KMS-11 (cell line): ENCODE measurements at regions not wholly inside any gene's neighbourhood (a gene's known extent, or its start where the extent isn't known, plus 50 kb on each side); places are given as distances from the start of the nearest gene placed in this dataset.
A peak's percentile ranks its signal among the peaks of the same experiment; 100 is the strongest.

Experiments
- H2AFZ ChIP-seq: fragments of 200-600 bp; sonication (generic); 2 replicates; pipeline ENCODE4 v1.6.1; 2016; ENCODE audit warnings: antibody characterized with exemption, mixed run types, low read depth
- H3K27ac ChIP-seq: fragments of 200-600 bp; sonication (generic); 2 replicates; pipeline ENCODE4 v1.6.1; 2016; ENCODE audit warnings: mild to moderate bottlenecking, mixed run types
- H3K27me3 ChIP-seq: fragments of 200-600 bp; sonication (generic); 2 replicates; pipeline ENCODE4 v1.6.1; 2017; ENCODE audit warnings: mild to moderate bottlenecking, low read depth, mixed run types, moderate library complexity; ENCODE audit not compliant: insufficient read depth
- H3K36me3 ChIP-seq: fragments of 200-600 bp; sonication (generic); 2 replicates; pipeline ENCODE4 v1.6.1; 2017; ENCODE audit warnings: mild to moderate bottlenecking, mixed run types; ENCODE audit not compliant: insufficient read depth
- H3K4me1 ChIP-seq: fragments of 200-600 bp; sonication (generic); 2 replicates; pipeline ENCODE4 v1.6.1; 2016; ENCODE audit warnings: mild to moderate bottlenecking, low read depth, mixed run types; ENCODE audit not compliant: poor library complexity, severe bottlenecking
- H3K4me2 ChIP-seq: fragments of 200-600 bp; sonication (generic); 2 replicates; pipeline ENCODE4 v1.7.0; 2016; ENCODE audit warnings: mild to moderate bottlenecking, mixed run types
- H3K4me3 ChIP-seq: fragments of 200-600 bp; sonication (generic); IDR thresholded peaks from 2 replicates; pipeline ENCODE4 v1.6.1; 2017; ENCODE audit warnings: low read depth, low read length, mixed read lengths; ENCODE audit not compliant: insufficient read depth
- H3K79me2 ChIP-seq: fragments of 200-600 bp; sonication (generic); 2 replicates; pipeline ENCODE4 v1.6.1; 2016; ENCODE audit warnings: low read depth, mixed run types; ENCODE audit not compliant: insufficient read depth
- H3K9ac ChIP-seq: fragments of 200-600 bp; sonication (generic); 2 replicates; pipeline ENCODE4 v1.6.1; 2016; ENCODE audit warnings: mild to moderate bottlenecking, mixed run types
- H4K20me1 ChIP-seq: fragments of 200-600 bp; sonication (generic); 2 replicates; pipeline ENCODE4 v1.6.1; 2016; ENCODE audit warnings: mild to moderate bottlenecking, mixed run types; ENCODE audit not compliant: insufficient read depth
- TF ChIP-seq, protein P1 (sequence below): fragments of 200-600 bp; sonication (generic); conservative IDR thresholded peaks from 2 replicates; pipeline ENCODE4 v1.6.1; 2017; ENCODE audit warnings: low read depth, mild to moderate bottlenecking, antibody characterized with exemption, low read length, moderate library complexity, mixed read lengths

DNA sequence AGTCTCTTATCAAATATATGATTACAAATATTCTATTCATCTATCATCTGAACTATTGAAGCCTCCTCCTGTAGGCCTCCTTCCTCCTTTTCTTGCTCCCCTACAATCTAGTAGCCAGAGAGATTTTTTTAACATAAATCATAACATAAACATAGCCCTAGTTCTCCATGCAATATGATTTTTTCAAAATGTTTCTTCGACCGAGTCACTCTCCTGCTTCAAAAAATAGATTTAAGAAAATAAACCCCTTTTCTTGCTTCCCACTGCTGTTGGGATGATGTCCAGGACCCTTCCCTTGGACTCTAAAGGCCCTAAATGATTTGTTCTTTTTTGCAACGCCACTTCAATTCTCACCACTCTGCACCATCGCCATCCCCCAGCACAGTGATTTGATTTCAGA lies 319.7 kb upstream of the TSHZ3 start:
- H2AFZ ChIP-seq, result no peak overlapping the region
- H3K36me3 ChIP-seq, result no peaks in the 10 kb centered on the region
- H4K20me1 ChIP-seq, result no peaks in the 10 kb centered on the region
- H3K4me3 ChIP-seq, result no peak overlapping the region
- no peak overlapping the region for H3K4me2 ChIP-seq
- H3K79me2 ChIP-seq, result no peaks in the 10 kb centered on the region
- H3K27me3 ChIP-seq, result no peaks in the 10 kb centered on the region
- TF ChIP-seq, protein P1, sequence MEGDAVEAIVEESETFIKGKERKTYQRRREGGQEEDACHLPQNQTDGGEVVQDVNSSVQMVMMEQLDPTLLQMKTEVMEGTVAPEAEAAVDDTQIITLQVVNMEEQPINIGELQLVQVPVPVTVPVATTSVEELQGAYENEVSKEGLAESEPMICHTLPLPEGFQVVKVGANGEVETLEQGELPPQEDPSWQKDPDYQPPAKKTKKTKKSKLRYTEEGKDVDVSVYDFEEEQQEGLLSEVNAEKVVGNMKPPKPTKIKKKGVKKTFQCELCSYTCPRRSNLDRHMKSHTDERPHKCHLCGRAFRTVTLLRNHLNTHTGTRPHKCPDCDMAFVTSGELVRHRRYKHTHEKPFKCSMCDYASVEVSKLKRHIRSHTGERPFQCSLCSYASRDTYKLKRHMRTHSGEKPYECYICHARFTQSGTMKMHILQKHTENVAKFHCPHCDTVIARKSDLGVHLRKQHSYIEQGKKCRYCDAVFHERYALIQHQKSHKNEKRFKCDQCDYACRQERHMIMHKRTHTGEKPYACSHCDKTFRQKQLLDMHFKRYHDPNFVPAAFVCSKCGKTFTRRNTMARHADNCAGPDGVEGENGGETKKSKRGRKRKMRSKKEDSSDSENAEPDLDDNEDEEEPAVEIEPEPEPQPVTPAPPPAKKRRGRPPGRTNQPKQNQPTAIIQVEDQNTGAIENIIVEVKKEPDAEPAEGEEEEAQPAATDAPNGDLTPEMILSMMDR, result no peak
- peaks cover 5% of the 10 kb centered on the region for H3K4me1 ChIP-seq
- H3K27ac ChIP-seq, result no peak overlapping the region
- no peak overlapping the region for H3K9ac ChIP-seq

DNA sequence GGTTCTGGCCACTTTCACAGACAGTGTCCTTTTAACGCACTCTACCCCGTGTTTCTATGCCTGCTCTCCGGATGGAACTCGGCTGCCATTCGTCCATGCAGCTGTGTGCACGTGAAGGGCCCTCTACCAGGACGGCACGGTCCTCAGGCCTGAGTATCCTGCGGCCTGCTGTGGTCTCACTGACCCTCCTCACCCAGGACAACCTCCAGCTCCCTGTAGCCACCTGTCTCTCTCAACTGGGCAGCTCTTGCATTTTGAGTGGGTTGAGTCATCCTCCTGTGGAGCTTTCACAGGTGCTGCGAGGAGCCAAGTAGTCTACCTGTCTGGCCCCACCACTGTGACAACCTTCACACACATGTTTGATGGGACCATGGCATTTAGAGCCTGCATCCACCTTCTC lies 321.7 kb upstream of the TSHZ3 start:
- no peak overlapping the region for H3K27ac ChIP-seq
- H3K27me3 ChIP-seq, result no peaks in the 10 kb centered on the region
- no peak overlapping the region for H3K9ac ChIP-seq
- no peaks in the 10 kb centered on the region for H3K36me3 ChIP-seq
- peaks cover 22% of the 10 kb centered on the region for H3K4me1 ChIP-seq
- no peak overlapping the region for H2AFZ ChIP-seq
- TF ChIP-seq, protein P1, result no peak
- no peak overlapping the region for H3K4me2 ChIP-seq
- H3K4me3 ChIP-seq, result no peak overlapping the region
- H4K20me1 ChIP-seq, result no peaks in the 10 kb centered on the region
- H3K79me2 ChIP-seq, result no peaks in the 10 kb centered on the region

DNA sequence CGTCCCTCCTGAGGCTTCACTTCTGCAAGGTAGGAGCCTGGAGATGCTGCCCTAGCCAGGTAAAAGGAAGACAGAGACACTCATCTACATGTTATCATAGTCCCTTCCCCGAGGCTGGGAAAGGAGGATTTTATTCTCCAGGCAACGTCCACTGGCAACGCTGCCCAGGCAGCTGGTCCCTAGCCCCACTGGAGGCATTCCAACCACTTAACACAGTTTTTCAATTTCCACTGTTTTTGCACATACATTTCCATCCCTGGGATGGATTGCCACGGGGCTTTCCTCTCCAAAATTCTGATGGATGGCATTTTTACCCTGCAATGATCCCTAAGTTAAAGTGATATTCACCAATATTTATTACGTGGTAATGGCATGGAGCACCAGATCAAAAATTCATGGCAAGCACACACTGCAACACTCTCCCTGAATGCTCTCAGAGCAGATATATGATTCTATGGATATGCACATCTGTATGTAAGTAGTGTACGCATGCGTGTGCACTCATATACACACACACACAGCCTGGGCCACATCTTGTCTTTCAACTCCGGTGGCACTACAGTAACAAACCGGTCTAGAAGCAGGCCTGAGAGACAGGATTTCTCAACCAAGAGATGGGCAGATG lies 322.3 kb upstream of the TSHZ3 start:
- Histone ChIP-seq H3K9ac (no peak overlapping the region), H4K20me1 (no peaks in the 10 kb centered on the region), H2AFZ (no peak overlapping the region), H3K27me3 (no peaks in the 10 kb centered on the region), H3K79me2 (no peaks in the 10 kb centered on the region), H3K4me3 (no peak overlapping the region), H3K36me3 (no peaks in the 10 kb centered on the region), H3K4me1 (peaks cover 28% of the 10 kb centered on the region), H3K4me2 (no peak overlapping the region), H3K27ac (no peak overlapping the region)
- TF ChIP-seq, protein P1, result no peak

DNA sequence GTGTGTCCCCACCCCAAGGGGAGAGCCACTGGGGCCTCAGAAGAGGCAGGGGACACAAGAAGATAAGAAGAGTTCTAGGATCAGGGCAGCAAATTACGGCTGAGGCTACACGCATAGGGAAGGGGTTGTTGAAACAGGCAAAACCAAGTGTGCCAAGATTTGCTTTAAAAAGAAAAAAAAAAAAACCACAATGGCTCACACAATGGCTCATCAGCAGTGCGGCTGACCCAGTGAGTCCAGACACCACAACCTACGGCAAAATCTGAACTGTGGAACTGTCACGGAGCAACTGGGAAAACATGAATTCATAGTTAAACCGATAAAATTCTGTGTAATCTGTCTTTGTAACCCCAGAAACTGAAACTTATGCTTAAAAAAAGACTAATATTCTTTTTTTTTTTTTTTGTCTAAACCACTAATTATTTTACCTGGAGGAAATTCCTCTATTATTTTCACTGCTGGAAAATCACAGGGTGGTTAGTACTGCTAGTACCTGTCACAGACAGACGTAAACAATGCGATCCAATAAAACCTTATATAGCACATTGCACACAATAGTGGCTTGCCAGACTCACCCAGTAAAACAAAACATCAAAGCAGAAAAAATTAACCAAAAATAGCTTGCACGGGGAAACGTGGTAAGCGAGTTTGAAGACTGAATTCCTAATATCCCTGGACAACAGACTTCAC lies 325.4 kb upstream of the TSHZ3 start:
- no peaks in the 10 kb centered on the region for H3K27me3 ChIP-seq
- H3K27ac ChIP-seq, result peak overlapping the region; percentile 81
- TF ChIP-seq, protein P1, result no peak
- no peaks in the 10 kb centered on the region for H4K20me1 ChIP-seq
- H3K79me2 ChIP-seq, result no peaks in the 10 kb centered on the region
- no peaks in the 10 kb centered on the region for H3K36me3 ChIP-seq
- H2AFZ ChIP-seq, result peak overlapping the region; percentile 48
- no peak overlapping the region for H3K4me3 ChIP-seq
- H3K9ac ChIP-seq, result peak overlapping the region; percentile 35; the same call in 1 of the 2 replicates
- H3K4me2 ChIP-seq, result peak overlapping the region; percentile 93
- H3K4me1 ChIP-seq, result peaks cover 34% of the 10 kb centered on the region
